ENCODE measurements at regions not wholly inside any gene's neighbourhood (a gene's known extent, or its start where the extent isn't known, plus 50 kb on each side); places are given as distances from the start of the nearest gene placed in this dataset.

GRCh38 chr11:70495351-70496310 lies 97.3 kb downstream of the CTTN start:
- CTCF ChIA-PET = interaction anchor here (1.0 kb wide), 1 partner anchor 32 kb away, joined by 3 read pairs; no protein-coding TSS in a partner anchor
- peaks cover 13% of the 10 kb centered on the region for H3K9me3 Mint-ChIP-seq
- no peak overlapping the region for H3K4me3 Mint-ChIP-seq

GRCh38 chr11:70496591-70497535 lies 98.5 kb downstream of the CTTN start:
- CTCF ChIA-PET = no interaction called here
- Mint-ChIP-seq H3K36me3 (no peaks in the 10 kb centered on the region), H3K27ac (no peak overlapping the region), H3K4me3 (no peak overlapping the region), H3K4me1 (ENCODE audit: low read depth) (no peaks in the 10 kb centered on the region), H3K27me3 (no peaks in the 10 kb centered on the region), H3K9me3 (peaks cover 2% of the 10 kb centered on the region)
- intact Hi-C loops (cut with micrococcal nuclease) = no loop called here
- POLR2A ChIA-PET = no interaction called here
- no peak for DNase-seq

More at GRCh38 chr11:70495351-70496310, 97.3 kb downstream of the CTTN start:
- Mint-ChIP-seq H3K27me3 (no peaks in the 10 kb centered on the region), H3K27ac (no peak overlapping the region), H3K36me3 (no peaks in the 10 kb centered on the region), H3K4me1 (ENCODE audit: low read depth) (no peaks in the 10 kb centered on the region)
- DNase-seq = no peak
- intact Hi-C loops (cut with micrococcal nuclease) = no loop called here
- POLR2A ChIA-PET = no interaction called here

- H3K4me1 Mint-ChIP-seq (ENCODE audit: low read depth) = no peaks in the 10 kb centered on the region
- DNase-seq = no peak
- CTCF ChIA-PET = no interaction called here
- intact Hi-C loops (cut with micrococcal nuclease) = no loop called here
- H3K36me3 Mint-ChIP-seq = no peaks in the 10 kb centered on the region
- POLR2A ChIA-PET = no interaction called here
- H3K27ac Mint-ChIP-seq = no peak overlapping the region
- H3K9me3 Mint-ChIP-seq = no peaks in the 10 kb centered on the region
- no peaks in the 10 kb centered on the region for H3K27me3 Mint-ChIP-seq
- no peak overlapping the region for H3K4me3 Mint-ChIP-seq
Observed at GRCh38 chr11:70497536-70498075, 99.3 kb downstream of the CTTN start.

- no peaks in the 10 kb centered on the region for H3K27me3 Mint-ChIP-seq
- intact Hi-C loops (cut with micrococcal nuclease) = no loop called here
- H3K36me3 Mint-ChIP-seq = no peaks in the 10 kb centered on the region
- no peak overlapping the region for H3K27ac Mint-ChIP-seq
- no peak overlapping the region for H3K4me3 Mint-ChIP-seq
- DNase-seq = no peak
- POLR2A ChIA-PET = no interaction called here
- H3K4me1 Mint-ChIP-seq (ENCODE audit: low read depth) = no peaks in the 10 kb centered on the region
- CTCF ChIA-PET = no interaction called here
- H3K9me3 Mint-ChIP-seq = no peaks in the 10 kb centered on the region
Observed at GRCh38 chr11:70498171-70498571, 99.8 kb downstream of the CTTN start.

DNA sequence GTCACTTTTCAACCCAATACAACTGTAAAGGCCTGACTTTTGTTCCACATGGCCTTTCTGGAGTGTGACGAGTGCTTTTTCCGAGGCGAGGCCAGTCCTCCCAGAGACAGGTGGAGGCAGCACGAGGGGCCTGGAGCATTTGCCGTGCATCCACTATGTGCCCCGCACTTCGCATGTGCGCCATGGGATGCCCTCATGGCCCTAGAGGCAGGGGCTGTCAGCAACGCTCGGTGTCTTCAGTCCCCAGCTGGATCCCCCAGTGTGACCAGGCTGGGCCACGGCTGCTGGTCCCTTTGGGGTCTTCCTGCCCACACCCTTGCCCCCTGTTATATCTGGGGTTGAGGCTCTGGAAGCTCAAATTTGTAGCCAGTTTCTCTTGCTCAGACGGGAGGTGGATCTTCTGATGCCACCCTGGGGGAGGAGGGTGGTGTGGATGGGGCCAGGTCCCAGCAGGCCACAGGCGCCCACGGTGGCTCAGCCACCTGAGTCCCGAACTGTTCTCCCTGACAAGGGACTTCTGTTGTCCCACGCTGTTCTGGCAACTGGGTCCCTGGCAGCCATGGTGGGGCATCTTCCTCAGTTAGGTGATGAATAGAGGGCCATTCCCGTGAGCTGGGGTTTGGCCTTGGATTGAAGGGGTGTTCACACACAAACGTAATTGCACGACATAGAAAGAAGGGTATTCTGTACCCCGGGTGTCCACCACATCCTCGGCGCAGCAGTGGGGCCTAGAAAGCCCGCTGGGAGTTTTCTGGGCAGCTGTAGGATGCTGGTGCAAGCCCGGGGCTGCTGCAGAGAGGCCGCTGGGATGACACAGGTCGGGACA lies 100.9 kb downstream of the CTTN start:
- DNase-seq = no peak

DNA sequence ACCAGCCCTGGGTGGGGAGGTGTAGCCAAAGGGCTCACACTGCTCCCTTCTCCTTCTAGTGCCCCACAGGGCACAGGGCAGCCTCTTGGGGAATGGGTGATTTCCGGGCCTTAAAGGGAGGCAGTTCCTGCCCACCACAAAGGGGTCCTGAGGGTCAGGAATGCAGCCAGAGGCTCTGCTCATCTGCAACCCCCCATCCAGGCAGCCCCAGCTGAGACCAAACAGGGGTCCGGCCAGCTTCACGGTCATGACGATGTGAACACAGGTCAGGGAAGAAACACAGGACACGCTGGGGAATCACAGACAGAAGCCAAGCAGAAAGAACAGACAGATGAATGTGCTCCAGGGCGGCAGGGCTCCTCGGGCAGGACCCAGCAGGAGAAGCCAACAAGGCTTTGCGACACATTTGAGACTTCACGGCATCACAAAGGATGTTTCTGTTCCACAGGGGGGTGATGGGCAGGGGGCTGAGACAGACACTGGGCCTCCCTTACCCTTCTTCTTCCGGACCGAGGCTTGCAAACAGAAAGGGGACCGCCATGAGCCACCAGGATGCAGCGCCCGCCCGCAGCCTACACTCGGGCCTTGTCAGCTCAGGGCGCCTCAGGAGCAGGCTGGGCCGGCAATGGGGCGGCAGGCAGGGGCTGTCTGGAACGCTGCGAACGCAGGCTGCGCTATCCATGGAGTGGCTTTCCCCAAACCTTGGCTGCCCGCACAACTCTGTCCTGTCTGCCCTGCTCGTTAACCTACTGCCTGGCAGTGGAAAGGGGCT lies 101.9 kb downstream of the CTTN start:
- CTCF ChIA-PET = no interaction called here
- H3K4me1 Mint-ChIP-seq (ENCODE audit: low read depth) = no peaks in the 10 kb centered on the region
- no peak overlapping the region for H3K4me3 Mint-ChIP-seq
- POLR2A ChIA-PET = no interaction called here
- H3K27me3 Mint-ChIP-seq = peaks cover 5% of the 10 kb centered on the region
- intact Hi-C loops (cut with micrococcal nuclease) = no loop called here
- H3K36me3 Mint-ChIP-seq = no peaks in the 10 kb centered on the region
- no peak for DNase-seq
- no peaks in the 10 kb centered on the region for H3K9me3 Mint-ChIP-seq
- no peak overlapping the region for H3K27ac Mint-ChIP-seq

More for the DNA sequence above, 100.9 kb downstream of the CTTN start:
- intact Hi-C loops (cut with micrococcal nuclease) = no loop called here
- no peaks in the 10 kb centered on the region for H3K4me1 Mint-ChIP-seq (ENCODE audit: low read depth)
- H3K4me3 Mint-ChIP-seq = no peak overlapping the region
- ChIA-PET CTCF (no interaction called here), POLR2A (no interaction called here)
- H3K27ac Mint-ChIP-seq = no peak overlapping the region
- H3K9me3 Mint-ChIP-seq = no peaks in the 10 kb centered on the region
- H3K27me3 Mint-ChIP-seq = no peaks in the 10 kb centered on the region
- H3K36me3 Mint-ChIP-seq = no peaks in the 10 kb centered on the region

DNA sequence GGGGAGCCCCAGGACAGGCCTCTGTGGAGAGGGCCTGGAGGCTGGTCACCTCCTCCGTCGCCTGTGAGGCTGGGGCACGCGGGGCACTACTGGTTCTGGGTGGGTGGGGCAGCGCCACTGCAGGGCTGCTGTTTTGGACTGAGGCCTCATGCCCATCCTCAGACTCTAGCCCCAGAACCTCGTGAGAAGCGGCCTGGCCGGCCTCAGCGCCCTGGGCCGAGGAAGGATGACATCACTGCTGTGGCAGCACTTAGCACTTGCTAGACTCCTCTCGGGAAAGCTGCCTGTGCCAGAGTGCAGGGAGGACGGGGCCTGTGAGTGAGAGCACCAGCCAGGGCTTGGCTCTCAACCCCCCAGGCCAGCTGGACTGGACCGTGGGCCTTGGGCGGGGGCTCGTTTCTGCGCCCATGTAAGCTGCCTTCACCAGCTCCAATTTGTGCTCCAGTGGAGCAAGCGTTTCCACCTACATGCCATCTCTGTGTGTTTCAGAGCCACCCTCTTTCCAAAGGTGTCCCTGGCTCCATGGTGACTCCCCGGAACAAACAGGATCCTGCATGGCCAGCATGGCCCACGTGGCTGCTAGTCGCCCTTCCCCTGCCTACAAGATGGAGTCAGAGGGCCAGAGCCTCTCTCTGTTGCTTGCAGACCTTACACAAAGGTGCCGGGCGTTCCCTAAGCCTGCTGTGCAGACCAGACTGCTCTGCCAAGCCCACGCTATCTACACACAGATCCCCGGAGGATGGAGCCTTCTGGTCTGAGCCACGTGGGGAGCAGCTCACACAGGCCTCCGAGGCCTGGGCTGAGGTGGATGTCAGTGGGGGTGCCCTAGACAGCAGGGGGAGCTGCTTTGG lies 102.9 kb downstream of the CTTN start:
- no peak for DNase-seq
- no peak overlapping the region for H3K27ac Mint-ChIP-seq
- ChIA-PET POLR2A (no interaction called here), CTCF (no interaction called here)
- no peaks in the 10 kb centered on the region for H3K4me1 Mint-ChIP-seq (ENCODE audit: low read depth)
- peaks cover 5% of the 10 kb centered on the region for H3K27me3 Mint-ChIP-seq
- no peaks in the 10 kb centered on the region for H3K36me3 Mint-ChIP-seq
- H3K4me3 Mint-ChIP-seq = no peak overlapping the region
- H3K9me3 Mint-ChIP-seq = no peaks in the 10 kb centered on the region
- intact Hi-C loops (cut with micrococcal nuclease) = no loop called here

DNA sequence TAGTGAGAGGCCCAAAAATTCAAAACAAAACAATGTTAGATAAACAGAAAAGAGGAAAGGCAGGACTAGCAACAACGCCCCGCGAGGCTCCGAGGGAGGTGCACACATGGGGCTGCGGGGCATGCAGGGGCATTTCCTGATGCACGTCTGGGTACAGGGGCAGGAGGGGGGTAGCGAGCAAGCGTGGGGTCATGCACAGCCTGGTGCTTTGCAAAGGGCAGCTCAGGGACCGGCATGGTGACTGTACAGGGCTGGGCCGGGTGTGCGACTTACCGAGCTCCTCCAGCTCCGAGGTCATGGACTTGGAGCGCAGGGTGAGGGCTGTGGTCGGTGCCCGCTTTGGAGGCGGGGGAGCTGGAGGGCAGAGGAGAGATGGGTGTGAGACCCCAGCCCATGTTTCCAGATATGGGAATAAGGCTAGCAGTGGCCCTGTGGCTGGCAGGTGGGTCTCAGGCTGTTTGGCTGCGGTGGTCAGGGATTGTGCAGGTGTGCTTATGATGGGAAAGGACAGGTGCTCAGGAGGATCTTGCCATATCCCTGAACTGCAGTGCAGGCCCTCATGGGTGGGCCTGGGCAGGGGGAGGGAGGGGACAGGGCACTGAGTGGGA lies 103.7 kb downstream of the CTTN start:
- POLR2A ChIA-PET = no interaction called here
- Mint-ChIP-seq H3K27ac (no peak overlapping the region), H3K27me3 (peaks cover 5% of the 10 kb centered on the region), H3K4me1 (ENCODE audit: low read depth) (no peaks in the 10 kb centered on the region), H3K9me3 (no peaks in the 10 kb centered on the region), H3K36me3 (no peaks in the 10 kb centered on the region), H3K4me3 (no peak overlapping the region)
- intact Hi-C loops (cut with micrococcal nuclease) = no loop called here
- CTCF ChIA-PET = no interaction called here
- DNase-seq = no peak

- ChIA-PET POLR2A (no interaction called here), CTCF (no interaction called here)
- no peak for DNase-seq
- peaks cover 5% of the 10 kb centered on the region for H3K27me3 Mint-ChIP-seq
- no peak overlapping the region for H3K27ac Mint-ChIP-seq
- no peaks in the 10 kb centered on the region for H3K4me1 Mint-ChIP-seq (ENCODE audit: low read depth)
- no peaks in the 10 kb centered on the region for H3K9me3 Mint-ChIP-seq
- intact Hi-C loops (cut with micrococcal nuclease) = no loop called here
- no peak overlapping the region for H3K4me3 Mint-ChIP-seq
- no peaks in the 10 kb centered on the region for H3K36me3 Mint-ChIP-seq
Observed at GRCh38 chr11:70502677-70503467, 104.5 kb downstream of the CTTN start.
